Common myeloid progenitor, CD34-positive (primary cell): ENCODE measurements at regions not wholly inside any gene's neighbourhood (a gene's known extent, or its start where the extent isn't known, plus 50 kb on each side); places are given as distances from the start of the nearest gene placed in this dataset.

Source experiments
- CTCF ChIA-PET: fragments of 350-600 bp; sonication (Branson Sonifier 250); formaldehyde crosslinking; loops from one replicate; lab custom pipeline; 2021; ENCODE audit warnings: antibody characterized with exemption; lab: Charles Lee
- POLR2A ChIA-PET: fragments of 350-600 bp; sonication (Branson Sonifier 250); formaldehyde crosslinking; loops from one replicate; lab custom pipeline; 2021; ENCODE audit warnings: antibody characterized with exemption; lab: Charles Lee
- DNase-seq, 3 donors: peaks; one replicate each; pipeline versions ENCODE4 v3.0.0 to v3.0.0-alpha.2; 2013
- H3K27ac ChIP-seq, 2 experiments: 1 replicate in 1 of 2; 2 replicates in 1 of 2; pipeline ENCODE4 v1.7.0; 2013; ENCODE audit warnings: inconsistent platforms in 2 of 2, low read length in 2 of 2, mild to moderate bottlenecking in 2 of 2, low read depth in 1 of 2, moderate library complexity in 1 of 2; ENCODE audit not compliant: severe bottlenecking in 2 of 2, insufficient read depth in 1 of 2, poor library complexity in 1 of 2
- H3K27me3 ChIP-seq, 5 experiments: replicated peaks in 2 of 5; 1 replicate in 3 of 5; 2 replicates in 2 of 5; pipeline versions ENCODE4 v1.6.1 to v1.7.0; 2013; ENCODE audit warnings: low read length in 4 of 5, mild to moderate bottlenecking in 2 of 5, moderate library complexity in 2 of 5, inconsistent platforms in 1 of 5; ENCODE audit not compliant: insufficient read depth in 5 of 5, control insufficient read depth in 4 of 5
- H3K36me3 ChIP-seq, 4 experiments: 1 replicate in 2 of 4; 2 replicates in 2 of 4; pipeline versions ENCODE4 v1.6.1 to v1.7.0; 2013; ENCODE audit warnings: low read length in 3 of 4, control low read depth in 1 of 4, mild to moderate bottlenecking in 1 of 4; ENCODE audit not compliant: control insufficient read depth in 4 of 4, insufficient read depth in 4 of 4
- H3K4me1 ChIP-seq, 4 experiments: 1 replicate in 3 of 4; 2 replicates in 1 of 4; pipeline versions ENCODE4 v1.6.1 to v1.7.1; 2013; ENCODE audit warnings: low read length in 3 of 4, mild to moderate bottlenecking in 3 of 4, control low read depth in 1 of 4, inconsistent platforms in 1 of 4, moderate library complexity in 1 of 4; ENCODE audit not compliant: control insufficient read depth in 4 of 4, insufficient read depth in 4 of 4; ENCODE audit errors: control extremely low read depth in 1 of 4
- H3K4me3 ChIP-seq, 7 experiments: 1 replicate in 4 of 7; 2 replicates in 3 of 7; pipeline versions ENCODE4 v1.5.1 to v1.7.0; 2013; ENCODE audit warnings: mild to moderate bottlenecking in 7 of 7, low read length in 6 of 7, moderate library complexity in 6 of 7, inconsistent platforms in 2 of 7, low read depth in 2 of 7, control low read depth in 1 of 7; ENCODE audit not compliant: insufficient read depth in 4 of 7, control insufficient read depth in 1 of 7; ENCODE audit errors: extremely low read depth in 1 of 7
- H3K9me3 ChIP-seq, 5 experiments: 1 replicate in 4 of 5; 2 replicates in 1 of 5; pipeline versions ENCODE4 v1.6.1 to v1.7.1; 2013; ENCODE audit warnings: low read length in 4 of 5, mild to moderate bottlenecking in 2 of 5, inconsistent platforms in 1 of 5, low read depth in 1 of 5, moderate library complexity in 1 of 5; ENCODE audit not compliant: control insufficient read depth in 4 of 5, insufficient read depth in 2 of 5; ENCODE audit errors: control extremely low read depth in 1 of 5
- WGBS: methylation state at CpG from one replicate; pipeline ENCODE4 v1.1.5; 2013; ENCODE audit not compliant: insufficient coverage; 5-methylcytosine and 5-hydroxymethylcytosine counted together

- ChIA-PET CTCF (no interaction called here), POLR2A (no interaction called here)
- Histone ChIP-seq H3K27ac (no peak overlapping the region), H3K27me3 (peaks cover 0 to 3% (median 0%) of the 10 kb centered on the region in 5 experiments), H3K9me3 (no peaks in the 10 kb centered on the region), H3K4me1 (peaks cover 5 to 8% (median 6%) of the 10 kb centered on the region in 4 experiments), H3K36me3 (no peaks in the 10 kb centered on the region), H3K4me3 (no peak overlapping the region)
- peak in 2 of 3 donors; percentile 23 to 24 for DNase-seq
- 25% methylated on average over 5 of the region's 6 CpGs for WGBS
Measured at GRCh38 chr13:30816736-30817135, 81.4 kb downstream of the ALOX5AP start.

- peaks cover 5 to 8% (median 6%) of the 10 kb centered on the region in 4 experiments for H3K4me1 ChIP-seq
- over 99% methylated on average over 10 of the region's 10 CpGs for WGBS
- H3K27ac ChIP-seq: no peak overlapping the region
- ChIA-PET POLR2A (no interaction called here), CTCF (interaction anchor here (1.3 kb wide), 2 partner anchors 10 to 38 kb away, joined by 3 to 4 read pairs; no protein-coding TSS in a partner anchor)
- no peaks in the 10 kb centered on the region for H3K9me3 ChIP-seq
- no peaks in the 10 kb centered on the region for H3K36me3 ChIP-seq
- H3K4me3 ChIP-seq: no peak overlapping the region
- no peak for DNase-seq
- H3K27me3 ChIP-seq: peaks cover 0 to 3% (median 0%) of the 10 kb centered on the region in 5 experiments
Measured at GRCh38 chr13:30818323-30818960, 83.1 kb downstream of the ALOX5AP start.

DNA sequence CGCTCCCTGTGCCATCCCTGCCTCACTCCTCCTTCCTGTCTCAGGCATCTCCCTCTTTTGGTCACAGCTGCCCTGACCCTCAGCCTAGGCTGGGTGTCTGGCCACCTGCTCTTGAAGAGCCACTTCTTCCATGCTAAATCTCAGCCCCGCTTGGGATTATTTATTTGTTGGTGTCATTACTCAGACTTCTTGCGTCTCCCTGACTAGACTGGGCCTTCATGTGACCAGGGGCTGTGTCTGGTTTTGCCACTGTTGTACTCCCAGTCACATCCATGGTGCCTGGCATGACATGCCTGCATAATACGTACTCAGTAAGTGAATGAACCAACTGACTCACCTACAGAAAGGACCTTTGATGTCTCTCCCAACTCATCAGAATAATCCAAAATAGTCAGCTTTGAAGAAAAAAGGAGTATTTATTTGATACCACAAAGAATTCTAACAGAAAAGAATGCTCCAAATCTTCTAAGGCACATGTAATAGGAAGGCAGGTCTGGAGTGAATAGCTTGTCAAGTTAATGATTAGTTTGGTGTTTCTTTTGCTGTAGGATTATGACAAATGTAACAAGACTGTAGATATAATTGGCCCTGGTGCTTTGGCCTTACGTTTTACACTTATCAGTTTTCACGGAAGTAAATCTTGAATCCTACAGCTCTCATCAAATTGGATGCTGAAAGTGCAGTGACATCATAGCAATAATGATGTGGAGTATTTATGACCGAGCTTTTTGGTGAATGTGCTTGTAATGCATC, 84.0 kb downstream of the ALOX5AP start:
- H3K27me3 ChIP-seq: peaks cover 0 to 3% (median 0%) of the 10 kb centered on the region in 5 experiments
- H3K4me1 ChIP-seq: peaks cover 5 to 8% (median 6%) of the 10 kb centered on the region in 4 experiments
- H3K27ac ChIP-seq: no peak overlapping the region
- CTCF ChIA-PET: interaction anchor here (1.3 kb wide), 1 partner anchor 37 kb away, joined by 4 read pairs; no protein-coding TSS in a partner anchor
- no peaks in the 10 kb centered on the region for H3K36me3 ChIP-seq
- H3K9me3 ChIP-seq: no peaks in the 10 kb centered on the region
- no peak overlapping the region for H3K4me3 ChIP-seq
- WGBS: 100% methylated on average over 5 of the region's 7 CpGs
- DNase-seq: no peak
- POLR2A ChIA-PET: no interaction called here

- 100% methylated on average over 1 of the region's 2 CpGs for WGBS
- H3K9me3 ChIP-seq: no peaks in the 10 kb centered on the region
- CTCF ChIA-PET: interaction anchor here (1.7 kb wide), 1 partner anchor 15 kb away, joined by 5 read pairs; no protein-coding TSS in a partner anchor
Measured at GRCh38 chr13:30821421-30821820, 84.7 kb upstream of the MEDAG start.

DNA sequence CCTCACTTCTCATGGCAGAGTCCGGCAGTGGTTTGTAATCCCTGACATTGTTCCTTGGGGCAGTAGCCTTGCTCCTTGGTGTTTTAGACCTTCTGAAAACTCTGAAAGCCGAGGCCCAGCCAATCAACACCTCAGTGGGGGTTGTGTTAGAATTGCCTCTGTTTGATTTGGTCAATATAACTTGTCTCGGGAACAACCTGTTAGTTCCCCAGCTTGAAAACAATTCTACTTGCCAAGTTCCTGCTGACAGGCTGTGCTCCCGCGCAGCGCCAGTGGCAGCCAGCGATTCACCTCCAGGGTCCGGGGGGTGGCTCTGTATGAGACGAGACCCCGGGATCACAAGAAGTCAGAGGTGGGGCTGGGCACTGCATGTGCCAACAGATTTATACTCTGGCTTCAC, 81.4 kb upstream of the MEDAG start:
- Histone ChIP-seq H3K4me1 (no peaks in the 10 kb centered on the region), H3K4me3 (no peak overlapping the region), H3K36me3 (no peaks in the 10 kb centered on the region), H3K27ac (no peak overlapping the region), H3K9me3 (peaks cover 0 to 6% (median 0%) of the 10 kb centered on the region in 5 experiments), H3K27me3 (peaks cover 0 to 6% (median 3%) of the 10 kb centered on the region in 5 experiments)
- no peak for DNase-seq
- 35% methylated on average over 9 of the region's 10 CpGs for WGBS
- ChIA-PET CTCF (no interaction called here), POLR2A (no interaction called here)

More at GRCh38 chr13:30821421-30821820, 84.7 kb upstream of the MEDAG start:
- no peak overlapping the region for H3K27ac ChIP-seq
- H3K27me3 ChIP-seq: peaks cover 0 to 6% (median 4%) of the 10 kb centered on the region in 5 experiments
- H3K36me3 ChIP-seq: no peaks in the 10 kb centered on the region
- POLR2A ChIA-PET: no interaction called here
- DNase-seq: no peak
- peaks cover 5 to 8% (median 6%) of the 10 kb centered on the region in 4 experiments for H3K4me1 ChIP-seq
- H3K4me3 ChIP-seq: no peak overlapping the region

DNA sequence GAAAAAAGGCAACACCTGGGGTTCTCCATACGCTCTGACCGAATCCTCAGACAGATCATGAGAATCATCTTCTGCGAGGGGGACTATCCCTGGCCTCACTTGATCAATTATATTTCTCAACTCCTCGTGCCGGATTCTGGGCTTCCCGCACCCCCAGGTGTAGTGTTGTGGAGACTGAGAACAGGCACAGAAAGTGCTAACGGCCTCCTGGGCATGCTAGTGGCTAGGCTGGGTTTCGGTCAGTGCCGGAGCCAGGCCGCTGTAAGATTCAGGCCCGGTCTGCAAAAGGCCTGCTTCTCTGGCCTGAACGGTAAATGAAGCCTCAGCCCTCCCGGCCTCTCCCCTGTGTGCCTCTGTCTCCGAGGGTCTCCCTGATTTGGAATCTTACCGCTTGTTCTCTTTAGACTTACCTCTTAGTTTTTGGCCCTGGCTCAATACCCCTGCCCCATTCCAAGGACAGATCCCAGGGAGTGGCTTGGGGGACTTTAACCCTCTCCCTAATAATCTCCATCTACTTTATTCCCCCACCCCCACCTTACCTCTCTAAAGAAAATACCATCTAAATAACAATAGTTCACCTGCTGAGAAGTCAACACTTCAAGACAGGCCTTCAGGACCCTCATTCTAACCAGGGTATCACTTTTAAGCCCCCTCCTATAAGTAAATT, 79.0 kb upstream of the MEDAG start:
- POLR2A ChIA-PET: no interaction called here

More for the DNA sequence above, 79.0 kb upstream of the MEDAG start:
- no peaks in the 10 kb centered on the region for H3K36me3 ChIP-seq
- H3K27ac ChIP-seq: no peak overlapping the region
- over 99% methylated on average over 13 of the region's 15 CpGs for WGBS
- H3K27me3 ChIP-seq: peaks cover 0 to 6% (median 3%) of the 10 kb centered on the region in 5 experiments
- H3K9me3 ChIP-seq: peaks cover 0 to 8% (median 0%) of the 10 kb centered on the region in 5 experiments
- CTCF ChIA-PET: no interaction called here
- no peak for DNase-seq
- no peaks in the 10 kb centered on the region for H3K4me1 ChIP-seq
- H3K4me3 ChIP-seq: no peak overlapping the region
